ENCODE measurements at regions not wholly inside any gene's neighbourhood (a gene's known extent, or its start where the extent isn't known, plus 50 kb on each side); places are given as distances from the start of the nearest gene placed in this dataset.
A peak's percentile ranks its signal among the peaks of the same experiment; 100 is the strongest.

DNA sequence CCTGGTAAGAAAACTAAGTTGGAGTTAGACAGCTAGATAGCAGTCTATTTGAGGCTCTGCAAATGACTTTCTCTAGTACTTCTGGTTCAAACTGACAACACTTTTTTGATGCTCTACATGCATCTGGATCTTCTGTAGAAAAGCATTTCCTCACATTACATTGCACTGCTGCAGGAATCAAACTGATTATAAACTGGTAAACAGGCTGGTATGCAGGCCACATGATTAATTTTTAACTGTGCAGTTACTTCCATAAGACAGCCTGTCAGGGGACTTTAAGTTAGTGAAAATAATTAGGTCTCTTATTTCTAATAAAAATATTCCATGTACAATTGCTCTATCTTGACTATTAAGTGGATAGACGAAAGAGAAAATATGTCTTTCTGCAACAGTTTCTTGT is 550.0 kb upstream of the ALCAM start:
- no peaks in the 10 kb centered on the region for H3K27me3 ChIP-seq (ENCODE audit: insufficient read depth, low read length)
- TF ChIP-seq, protein P1, sequence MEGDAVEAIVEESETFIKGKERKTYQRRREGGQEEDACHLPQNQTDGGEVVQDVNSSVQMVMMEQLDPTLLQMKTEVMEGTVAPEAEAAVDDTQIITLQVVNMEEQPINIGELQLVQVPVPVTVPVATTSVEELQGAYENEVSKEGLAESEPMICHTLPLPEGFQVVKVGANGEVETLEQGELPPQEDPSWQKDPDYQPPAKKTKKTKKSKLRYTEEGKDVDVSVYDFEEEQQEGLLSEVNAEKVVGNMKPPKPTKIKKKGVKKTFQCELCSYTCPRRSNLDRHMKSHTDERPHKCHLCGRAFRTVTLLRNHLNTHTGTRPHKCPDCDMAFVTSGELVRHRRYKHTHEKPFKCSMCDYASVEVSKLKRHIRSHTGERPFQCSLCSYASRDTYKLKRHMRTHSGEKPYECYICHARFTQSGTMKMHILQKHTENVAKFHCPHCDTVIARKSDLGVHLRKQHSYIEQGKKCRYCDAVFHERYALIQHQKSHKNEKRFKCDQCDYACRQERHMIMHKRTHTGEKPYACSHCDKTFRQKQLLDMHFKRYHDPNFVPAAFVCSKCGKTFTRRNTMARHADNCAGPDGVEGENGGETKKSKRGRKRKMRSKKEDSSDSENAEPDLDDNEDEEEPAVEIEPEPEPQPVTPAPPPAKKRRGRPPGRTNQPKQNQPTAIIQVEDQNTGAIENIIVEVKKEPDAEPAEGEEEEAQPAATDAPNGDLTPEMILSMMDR (IDR thresholded peaks at IDR 0.05; ENCODE audit: extremely low read depth, low read depth, low read length), result no peak
- no peaks in the 10 kb centered on the region for H3K79me2 ChIP-seq (ENCODE audit: insufficient read depth, low read length)
- H2AFZ ChIP-seq (ENCODE audit: low read length), result no peak overlapping the region
- no peaks in the 10 kb centered on the region for H3K4me1 ChIP-seq (ENCODE audit: insufficient read depth, low read length)
- H3K4me2 ChIP-seq (ENCODE audit: insufficient read depth, low read length), result no peak overlapping the region
- DNase-seq (ENCODE audit: insufficient read length, low spot score, missing footprints), result no peak
- no peak overlapping the region for H3K4me3 ChIP-seq (ENCODE audit: insufficient read depth, low read length)
- no peak overlapping the region for H3K27ac ChIP-seq (ENCODE audit: low read depth, low read length)
- peaks cover 4% of the 10 kb centered on the region for H3K9me3 ChIP-seq (ENCODE audit: low read depth, low read length)
- no peaks in the 10 kb centered on the region for H3K36me3 ChIP-seq (ENCODE audit: insufficient read depth, low read length)
- H4K20me1 ChIP-seq (ENCODE audit: insufficient read depth, low read length), result no peaks in the 10 kb centered on the region

GRCh38 chr3:104819333-104819732 is 547.4 kb upstream of the ALCAM start:
- H3K4me1 ChIP-seq (ENCODE audit: insufficient read depth, low read length), result no peaks in the 10 kb centered on the region
- peaks cover 4% of the 10 kb centered on the region for H3K9me3 ChIP-seq (ENCODE audit: low read depth, low read length)
- H3K4me2 ChIP-seq (ENCODE audit: insufficient read depth, low read length), result no peak overlapping the region
- DNase-seq (ENCODE audit: insufficient read length, low spot score, missing footprints), result no peak
- H3K79me2 ChIP-seq (ENCODE audit: insufficient read depth, low read length), result no peaks in the 10 kb centered on the region
- H2AFZ ChIP-seq (ENCODE audit: low read length), result no peak overlapping the region
- no peaks in the 10 kb centered on the region for H3K27me3 ChIP-seq (ENCODE audit: insufficient read depth, low read length)
- no peaks in the 10 kb centered on the region for H3K36me3 ChIP-seq (ENCODE audit: insufficient read depth, low read length)
- no peak overlapping the region for H3K27ac ChIP-seq (ENCODE audit: low read depth, low read length)
- H3K4me3 ChIP-seq (ENCODE audit: insufficient read depth, low read length), result no peak overlapping the region
- TF ChIP-seq, protein P1 (IDR thresholded peaks at IDR 0.05; ENCODE audit: extremely low read depth, low read depth, low read length), result no peak
- H4K20me1 ChIP-seq (ENCODE audit: insufficient read depth, low read length), result no peaks in the 10 kb centered on the region

DNA sequence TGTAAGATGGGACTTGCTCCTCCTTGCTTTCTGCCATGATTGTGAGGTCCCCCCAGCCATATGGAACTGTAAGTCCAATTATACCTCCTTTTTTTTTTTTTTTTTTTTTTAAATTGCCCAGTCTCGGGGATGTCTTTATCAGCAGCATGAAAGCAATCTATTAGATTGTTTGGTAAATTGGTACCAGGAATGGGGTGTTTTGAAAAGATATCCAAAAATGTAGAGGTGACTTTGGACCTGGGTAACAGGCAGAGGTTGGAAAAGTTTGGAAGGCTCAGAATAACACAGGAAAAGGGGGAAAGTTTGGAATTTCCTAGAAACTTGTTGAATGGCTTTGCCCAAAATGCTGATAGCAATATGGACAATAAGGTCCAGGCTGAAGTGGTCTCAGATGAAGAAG is 545.8 kb upstream of the ALCAM start:
- Histone ChIP-seq H3K4me3 (ENCODE audit: insufficient read depth, low read length) (no peak overlapping the region), H3K36me3 (ENCODE audit: insufficient read depth, low read length) (no peaks in the 10 kb centered on the region)

GRCh38 chr3:104825116-104825515 is 541.6 kb upstream of the ALCAM start:
- H3K79me2 ChIP-seq (ENCODE audit: insufficient read depth, low read length), result no peaks in the 10 kb centered on the region
- H2AFZ ChIP-seq (ENCODE audit: low read length), result no peak overlapping the region
- H3K27me3 ChIP-seq (ENCODE audit: insufficient read depth, low read length), result no peaks in the 10 kb centered on the region
- peaks cover 4% of the 10 kb centered on the region for H3K9me3 ChIP-seq (ENCODE audit: low read depth, low read length)
- no peak overlapping the region for H3K27ac ChIP-seq (ENCODE audit: low read depth, low read length)
- H3K4me1 ChIP-seq (ENCODE audit: insufficient read depth, low read length), result no peaks in the 10 kb centered on the region
- H3K4me2 ChIP-seq (ENCODE audit: insufficient read depth, low read length), result no peak overlapping the region
- no peaks in the 10 kb centered on the region for H3K36me3 ChIP-seq (ENCODE audit: insufficient read depth, low read length)
- peak; percentile 22 for DNase-seq (ENCODE audit: insufficient read length, low spot score, missing footprints)
- H3K4me3 ChIP-seq (ENCODE audit: insufficient read depth, low read length), result no peak overlapping the region
- H4K20me1 ChIP-seq (ENCODE audit: insufficient read depth, low read length), result no peaks in the 10 kb centered on the region
- TF ChIP-seq, protein P1 (IDR thresholded peaks at IDR 0.05; ENCODE audit: extremely low read depth, low read depth, low read length), result no peak

More for the DNA sequence above, 545.8 kb upstream of the ALCAM start:
- H4K20me1 ChIP-seq (ENCODE audit: insufficient read depth, low read length), result no peaks in the 10 kb centered on the region
- peaks cover 4% of the 10 kb centered on the region for H3K9me3 ChIP-seq (ENCODE audit: low read depth, low read length)
- DNase-seq (ENCODE audit: insufficient read length, low spot score, missing footprints), result no peak
- TF ChIP-seq, protein P1 (IDR thresholded peaks at IDR 0.05; ENCODE audit: extremely low read depth, low read depth, low read length), result no peak
- H3K4me1 ChIP-seq (ENCODE audit: insufficient read depth, low read length), result no peaks in the 10 kb centered on the region
- H3K27me3 ChIP-seq (ENCODE audit: insufficient read depth, low read length), result no peaks in the 10 kb centered on the region
- H2AFZ ChIP-seq (ENCODE audit: low read length), result no peak overlapping the region
- H3K4me2 ChIP-seq (ENCODE audit: insufficient read depth, low read length), result no peak overlapping the region
- no peak overlapping the region for H3K27ac ChIP-seq (ENCODE audit: low read depth, low read length)
- H3K79me2 ChIP-seq (ENCODE audit: insufficient read depth, low read length), result no peaks in the 10 kb centered on the region

All from osteoblast (primary cell).